CD4-positive, CD25-positive, alpha-beta regulatory T cell (primary cell): ENCODE measurements at regions not wholly inside any gene's neighbourhood (a gene's known extent, or its start where the extent isn't known, plus 50 kb on each side); places are given as distances from the start of the nearest gene placed in this dataset.
"Not testable (repeated sequence)": the region's sequence is repeated elsewhere in the genome, so short reads cannot be mapped to it uniquely, and the experiment has no call there.

Source experiments
- ATAC-seq, 2 donors: fragments of 150-1000 bp; cut with Tn5 transposase; one replicate each; pipeline ENCODE4 v1.10.0; 2021; ENCODE audit warnings: low read depth in 2 of 2, moderate number of reproducible peaks in 2 of 2, moderate library complexity in 1 of 2
- DNase-seq, 3 donors: peaks; one replicate each; pipeline versions ENCODE4 v3.0.0 to v3.0.0-alpha.2; 2012 to 2022; ENCODE audit warnings: mixed read lengths in 1 of 3
- H3K27ac ChIP-seq: one replicate; pipeline ENCODE4 v1.7.0; 2013; ENCODE audit warnings: mild to moderate bottlenecking, low read length; ENCODE audit not compliant: insufficient read depth, poor library complexity, severe bottlenecking
- H3K27me3 ChIP-seq: one replicate; pipeline ENCODE4 v1.7.0; 2013; ENCODE audit warnings: low read length; ENCODE audit not compliant: control insufficient read depth, insufficient read depth
- H3K36me3 ChIP-seq: one replicate; pipeline ENCODE4 v1.7.0; 2013; ENCODE audit warnings: mild to moderate bottlenecking, low read length, moderate library complexity; ENCODE audit not compliant: control insufficient read depth, insufficient read depth
- H3K4me1 ChIP-seq: 2 replicates; pipeline ENCODE4 v1.7.0; 2013; ENCODE audit warnings: mild to moderate bottlenecking, low read length; ENCODE audit not compliant: insufficient read depth, control insufficient read depth, poor library complexity, severe bottlenecking
- H3K4me3 ChIP-seq: one replicate; pipeline ENCODE4 v1.7.0; 2013; ENCODE audit warnings: low read depth, mild to moderate bottlenecking, low read length, moderate library complexity
- H3K9me3 ChIP-seq, 2 experiments: 1 replicate in 1 of 2; 2 replicates in 1 of 2; pipeline ENCODE4 v1.7.0; 2013; ENCODE audit warnings: low read length in 2 of 2, mild to moderate bottlenecking in 1 of 2, moderate library complexity in 1 of 2; ENCODE audit not compliant: control insufficient read depth in 2 of 2
- H3K27ac Mint-ChIP-seq, 3 donors: one replicate each; pipeline ENCODE4 v1.8.0; 2020 to 2022; ENCODE audit warnings: mild to moderate bottlenecking in 3 of 3, mixed read lengths in 3 of 3, moderate library complexity in 2 of 3
- H3K27me3 Mint-ChIP-seq: one replicate; pipeline ENCODE4 v1.8.0; 2022; ENCODE audit warnings: mild to moderate bottlenecking, mixed read lengths
- H3K36me3 Mint-ChIP-seq: one replicate; pipeline ENCODE4 v1.8.0; 2020; ENCODE audit warnings: mixed read lengths
- H3K4me1 Mint-ChIP-seq, 4 donors: one replicate each; pipeline ENCODE4 v1.8.0; 2020 to 2022; ENCODE audit warnings: mixed read lengths in 4 of 4, mild to moderate bottlenecking in 1 of 4
- H3K4me3 Mint-ChIP-seq, 4 donors: one replicate each; pipeline ENCODE4 v1.8.0; 2020 to 2022; ENCODE audit warnings: mild to moderate bottlenecking in 4 of 4, mixed read lengths in 4 of 4, moderate library complexity in 3 of 4
- H3K9me3 Mint-ChIP-seq, 7 donors: one replicate each; pipeline ENCODE4 v1.8.0; 2020 to 2022; ENCODE audit warnings: mixed read lengths in 7 of 7, mild to moderate bottlenecking in 3 of 7, moderate library complexity in 2 of 7

DNA sequence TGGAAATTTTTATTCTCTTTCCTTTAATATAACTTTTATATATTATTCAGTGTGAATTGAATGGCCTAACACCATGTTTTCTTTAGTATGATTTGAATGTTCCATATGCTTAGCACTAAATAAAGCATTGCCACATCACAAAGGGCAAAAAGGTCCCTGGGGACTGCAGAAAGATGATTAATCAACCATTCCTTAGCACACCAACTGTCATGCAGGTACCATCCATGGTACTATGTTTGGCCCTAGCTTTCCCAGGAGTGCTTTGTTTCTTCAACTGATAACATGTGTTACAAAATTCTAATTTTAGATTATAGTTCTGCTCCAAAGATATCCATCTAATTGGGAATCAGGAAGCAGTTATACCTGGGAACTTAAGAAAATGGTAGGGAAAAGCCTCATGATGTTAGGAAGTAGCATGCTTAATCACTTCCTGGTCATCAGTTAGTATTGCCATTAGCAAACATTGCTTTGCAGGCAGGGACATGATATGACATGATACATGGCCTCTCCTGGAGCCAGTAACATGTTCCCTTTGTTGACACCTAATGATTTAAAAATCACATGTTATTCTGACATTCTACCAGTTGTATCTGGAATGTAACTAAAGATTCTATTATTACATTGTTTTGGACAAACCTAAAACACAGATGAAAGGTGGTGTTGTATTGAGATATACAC, 712.6 kb upstream of the GBE1 start:
- Mint-ChIP-seq H3K36me3 (no peaks in the 10 kb centered on the region), H3K27me3 (no peaks in the 10 kb centered on the region), H3K9me3 (peaks cover 0 to 16% (median 3%) of the 10 kb centered on the region in 7 donors), H3K27ac (no peak overlapping the region), H3K4me3 (no peak overlapping the region), H3K4me1 (no peaks in the 10 kb centered on the region)
- Histone ChIP-seq H3K9me3 (peaks cover 0 to 7% of the 10 kb centered on the region in 2 experiments), H3K27ac (no peak overlapping the region), H3K4me1 (no peaks in the 10 kb centered on the region), H3K4me3 (no peak overlapping the region), H3K36me3 (no peaks in the 10 kb centered on the region), H3K27me3 (no peaks in the 10 kb centered on the region)
- ATAC-seq, result no peak
- DNase-seq, result no peak

GRCh38 chr3:82467051-82467450, 705.6 kb upstream of the GBE1 start:
- Histone ChIP-seq H3K4me3 (no peak overlapping the region), H3K27me3 (no peaks in the 10 kb centered on the region), H3K36me3 (no peaks in the 10 kb centered on the region), H3K9me3 (no peaks in the 10 kb centered on the region), H3K27ac (no peak overlapping the region), H3K4me1 (no peaks in the 10 kb centered on the region)
- DNase-seq (no peak), ATAC-seq (no peak)
- Mint-ChIP-seq H3K27me3 (no peaks in the 10 kb centered on the region), H3K27ac (no peak overlapping the region), H3K4me1 (no peaks in the 10 kb centered on the region), H3K36me3 (no peaks in the 10 kb centered on the region), H3K4me3 (no peak overlapping the region), H3K9me3 (peaks cover 0 to 18% (median 4%) of the 10 kb centered on the region in 7 donors)

GRCh38 chr3:82462977-82463376, 701.5 kb upstream of the GBE1 start:
- ATAC-seq (no peak), DNase-seq (no peak)
- Histone ChIP-seq H3K4me1 (no peaks in the 10 kb centered on the region), H3K27me3 (no peaks in the 10 kb centered on the region), H3K27ac (no peak overlapping the region), H3K4me3 (no peak overlapping the region), H3K9me3 (peaks cover 0 to 4% of the 10 kb centered on the region in 2 experiments), H3K36me3 (no peaks in the 10 kb centered on the region)
- Mint-ChIP-seq H3K4me1 (no peaks in the 10 kb centered on the region), H3K36me3 (no peaks in the 10 kb centered on the region), H3K4me3 (no peak overlapping the region), H3K27me3 (no peaks in the 10 kb centered on the region), H3K27ac (peak overlapping the region in 1 of 3 donors; percentile 45), H3K9me3 (peaks cover 0 to 30% (median 8%) of the 10 kb centered on the region in 7 donors)

- no peaks in the 10 kb centered on the region for H3K4me1 ChIP-seq
- DNase-seq (no peak), ATAC-seq (no peak)
- no peak overlapping the region for H3K4me3 ChIP-seq
- H3K27ac ChIP-seq, result no peak overlapping the region
- Mint-ChIP-seq H3K9me3 (peaks cover 2 to 30% (median 6%) of the 10 kb centered on the region in 7 donors), H3K4me3 (peak overlapping the region in 1 of 4 donors; percentile 74), H3K4me1 (no peaks in the 10 kb centered on the region), H3K27ac (peak overlapping the region in 1 of 3 donors; percentile 32), H3K27me3 (no peaks in the 10 kb centered on the region), H3K36me3 (no peaks in the 10 kb centered on the region)
- peaks cover 0 to 4% of the 10 kb centered on the region in 2 experiments for H3K9me3 ChIP-seq
- no peaks in the 10 kb centered on the region for H3K36me3 ChIP-seq
- no peaks in the 10 kb centered on the region for H3K27me3 ChIP-seq
These were observed 699.8 kb upstream of the GBE1 start for GRCh38 chr3:82461049-82461889.

GRCh38 chr3:82448320-82448719, 686.9 kb upstream of the GBE1 start:
- H3K9me3 Mint-ChIP-seq, result peaks cover 8 to 17% (median 11%) of the 10 kb centered on the region in 7 donors
- ATAC-seq, result no peak
- no peaks in the 10 kb centered on the region for H3K27me3 ChIP-seq
- no peak overlapping the region for H3K27ac ChIP-seq
- no peak for DNase-seq
- peaks cover 6 to 15% of the 10 kb centered on the region in 2 experiments for H3K9me3 ChIP-seq
- H3K4me3 ChIP-seq, result no peak overlapping the region
- H3K27me3 Mint-ChIP-seq, result no peaks in the 10 kb centered on the region
- H3K4me3 Mint-ChIP-seq, result no peak overlapping the region
- H3K36me3 ChIP-seq, result no peaks in the 10 kb centered on the region
- H3K36me3 Mint-ChIP-seq, result no peaks in the 10 kb centered on the region
- H3K4me1 ChIP-seq, result no peaks in the 10 kb centered on the region
- H3K27ac Mint-ChIP-seq, result no peak overlapping the region
- H3K4me1 Mint-ChIP-seq, result no peaks in the 10 kb centered on the region

- H3K4me3 ChIP-seq, DNase-seq, H3K4me1 ChIP-seq, H3K36me3 Mint-ChIP-seq, H3K36me3 ChIP-seq, H3K27me3 ChIP-seq, H3K27ac ChIP-seq, H3K27me3 Mint-ChIP-seq, H3K27ac Mint-ChIP-seq, H3K4me1 Mint-ChIP-seq, H3K9me3 ChIP-seq, H3K4me3 Mint-ChIP-seq, ATAC-seq: not testable (repeated sequence)
- peaks cover 0 to 21% (median 7%) of the 10 kb centered on the region in 7 donors for H3K9me3 Mint-ChIP-seq
These were observed 667.4 kb upstream of the GBE1 start for GRCh38 chr3:82428821-82429220.

- H3K36me3 Mint-ChIP-seq, result no peaks in the 10 kb centered on the region
- ATAC-seq, result no peak
- H3K27me3 Mint-ChIP-seq, result no peaks in the 10 kb centered on the region
These were observed 662.5 kb upstream of the GBE1 start for GRCh38 chr3:82424031-82424339.

More at GRCh38 chr3:82424031-82424339, 662.5 kb upstream of the GBE1 start:
- no peak for DNase-seq
- H3K9me3 ChIP-seq, result peaks cover 0 to 5% of the 10 kb centered on the region in 2 experiments
- no peak overlapping the region for H3K4me3 ChIP-seq
- Mint-ChIP-seq H3K4me3 (no peak overlapping the region), H3K4me1 (no peaks in the 10 kb centered on the region), H3K27ac (no peak overlapping the region), H3K9me3 (peaks cover under 1 to 9% (median 5%) of the 10 kb centered on the region in 7 donors)
- no peaks in the 10 kb centered on the region for H3K36me3 ChIP-seq
- no peak overlapping the region for H3K27ac ChIP-seq
- no peaks in the 10 kb centered on the region for H3K27me3 ChIP-seq
- H3K4me1 ChIP-seq, result no peaks in the 10 kb centered on the region
